Tibial nerve (tissue), 4 donors: ENCODE measurements at regions not wholly inside any gene's neighbourhood (a gene's known extent, or its start where the extent isn't known, plus 50 kb on each side); places are given as distances from the start of the nearest gene placed in this dataset.
A peak's percentile ranks its signal among the peaks of the same experiment; 100 is the strongest.

Experiments
- DNase-seq, 2 donors: peaks; one replicate each; pipeline ENCODE4 v3.0.0-alpha.2; 2019; ENCODE audit warnings: low spot score in 2 of 2
- H3K27ac ChIP-seq, 4 donors: fragments of 200-600 bp; sonication (generic) in 3 of 4; one replicate each; pipeline ENCODE4 v1.5.1; 2017 to 2019; ENCODE audit warnings: mild to moderate bottlenecking in 1 of 4
- H3K27me3 ChIP-seq, 2 donors: fragments of 200-600 bp; sonication (generic) in 1 of 2; one replicate each; pipeline versions ENCODE4 v1.5.1 to v1.6.0; 2017 to 2019
- H3K36me3 ChIP-seq, 3 donors: fragments of 200-600 bp; sonication (generic); one replicate each; pipeline ENCODE4 v1.5.1; 2018 to 2019
- H3K4me1 ChIP-seq, 4 donors: fragments of 200-600 bp; sonication (generic) in 3 of 4; one replicate each; pipeline ENCODE4 v1.5.1; 2017 to 2019
- H3K4me3 ChIP-seq, 4 donors: fragments of 200-600 bp; sonication (generic) in 3 of 4; one replicate each; pipeline ENCODE4 v1.5.1; 2017 to 2019; ENCODE audit warnings: mild to moderate bottlenecking in 1 of 4, moderate library complexity in 1 of 4
- H3K9me3 ChIP-seq, 4 donors: fragments of 200-600 bp; sonication (generic) in 3 of 4; one replicate each; pipeline ENCODE4 v1.5.1; 2017 to 2019
- EP300 ChIP-seq, 2 donors: sonication (generic); formaldehyde crosslinking; IDR thresholded peaks; one replicate each; pipeline ENCODE4 v1.6.1; 2017; ENCODE audit warnings: antibody characterized with exemption in 2 of 2, mild to moderate bottlenecking in 1 of 2
- POLR2A ChIP-seq, 2 donors: fragments of 450-650 bp; IDR thresholded peaks; one replicate each; pipeline ENCODE4 v1.6.1; 2017; ENCODE audit warnings: antibody characterized with exemption in 2 of 2, mild to moderate bottlenecking in 2 of 2, moderate library complexity in 2 of 2
- WGBS, 2 donors: methylation state at CpG; one replicate each; pipeline ENCODE4 v1.1.5; 2018; 5-methylcytosine and 5-hydroxymethylcytosine counted together
- TF ChIP-seq, protein P1 (sequence below), 5 experiments: fragments of 200-600 bp in 3 of 5; fragments of 450-650 bp in 2 of 5; sonication (generic) in 3 of 5; IDR thresholded peaks; one replicate each; pipeline ENCODE4 v1.5.1; 2016 to 2019; ENCODE audit warnings: antibody characterized with exemption in 5 of 5, mild to moderate bottlenecking in 3 of 5, moderate library complexity in 2 of 5

DNA sequence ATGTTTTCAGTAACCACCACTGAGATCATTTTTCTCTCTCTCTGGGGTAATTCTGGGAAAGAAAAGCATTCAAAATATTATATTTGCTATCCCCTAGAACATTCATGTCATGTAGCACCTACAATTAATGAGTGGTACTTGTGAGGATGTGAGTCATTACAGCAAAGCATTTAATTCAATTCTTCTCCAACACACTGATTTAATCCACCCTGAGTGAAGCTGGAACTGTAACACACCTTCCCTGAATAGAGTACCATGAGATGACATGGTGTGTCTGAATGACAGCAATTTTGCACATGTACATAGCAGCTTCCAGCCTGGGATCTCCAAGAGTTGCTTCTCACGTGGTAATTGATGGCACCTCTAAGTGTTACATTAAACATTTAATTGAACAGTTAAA is 207.1 kb upstream of the SLC14A2 start:
- Histone ChIP-seq H3K4me3 (no peak overlapping the region), H3K4me1 (no peaks in the 10 kb centered on the region), H3K36me3 (no peaks in the 10 kb centered on the region), H3K27me3 (no peaks in the 10 kb centered on the region), H3K27ac (no peak overlapping the region), H3K9me3 (no peaks in the 10 kb centered on the region)
- TF ChIP-seq POLR2A (IDR thresholded peaks at IDR 0.05) = no peak
- TF ChIP-seq, protein P1, sequence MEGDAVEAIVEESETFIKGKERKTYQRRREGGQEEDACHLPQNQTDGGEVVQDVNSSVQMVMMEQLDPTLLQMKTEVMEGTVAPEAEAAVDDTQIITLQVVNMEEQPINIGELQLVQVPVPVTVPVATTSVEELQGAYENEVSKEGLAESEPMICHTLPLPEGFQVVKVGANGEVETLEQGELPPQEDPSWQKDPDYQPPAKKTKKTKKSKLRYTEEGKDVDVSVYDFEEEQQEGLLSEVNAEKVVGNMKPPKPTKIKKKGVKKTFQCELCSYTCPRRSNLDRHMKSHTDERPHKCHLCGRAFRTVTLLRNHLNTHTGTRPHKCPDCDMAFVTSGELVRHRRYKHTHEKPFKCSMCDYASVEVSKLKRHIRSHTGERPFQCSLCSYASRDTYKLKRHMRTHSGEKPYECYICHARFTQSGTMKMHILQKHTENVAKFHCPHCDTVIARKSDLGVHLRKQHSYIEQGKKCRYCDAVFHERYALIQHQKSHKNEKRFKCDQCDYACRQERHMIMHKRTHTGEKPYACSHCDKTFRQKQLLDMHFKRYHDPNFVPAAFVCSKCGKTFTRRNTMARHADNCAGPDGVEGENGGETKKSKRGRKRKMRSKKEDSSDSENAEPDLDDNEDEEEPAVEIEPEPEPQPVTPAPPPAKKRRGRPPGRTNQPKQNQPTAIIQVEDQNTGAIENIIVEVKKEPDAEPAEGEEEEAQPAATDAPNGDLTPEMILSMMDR (IDR thresholded peaks at IDR 0.05) = no peak
- TF ChIP-seq EP300 (IDR thresholded peaks at IDR 0.05) = no peak
- no peak for DNase-seq
- WGBS, 2 donors = 82 to 87% methylated on average over 1 of the region's 1 CpG

DNA sequence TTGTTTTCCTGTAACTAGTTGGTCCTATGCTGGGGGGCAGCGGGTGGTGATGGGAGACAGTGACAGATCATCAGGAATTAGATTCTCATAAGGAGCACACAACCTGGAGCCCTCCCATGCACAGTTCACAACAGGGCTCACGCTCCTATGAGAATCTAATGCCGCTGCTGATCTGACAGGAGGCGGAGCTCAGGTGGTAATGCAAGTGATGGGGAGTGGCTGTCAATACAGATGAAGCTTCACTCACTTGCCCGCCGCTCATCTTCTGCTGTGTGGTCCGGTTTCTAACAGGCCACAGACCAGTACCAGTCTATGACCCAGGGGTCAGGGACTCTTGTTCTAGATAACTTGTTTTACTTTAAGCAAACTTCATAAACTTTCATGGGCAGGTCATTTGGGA is 205.3 kb upstream of the SLC14A2 start:
- H3K36me3 ChIP-seq = no peaks in the 10 kb centered on the region
- no peak for TF ChIP-seq EP300 (IDR thresholded peaks at IDR 0.05)
- no peaks in the 10 kb centered on the region for H3K27me3 ChIP-seq
- WGBS, 2 donors = 96 to 98% methylated on average over 7 of the region's 7 CpGs
- no peak for DNase-seq
- H3K4me1 ChIP-seq = no peaks in the 10 kb centered on the region
- no peak overlapping the region for H3K4me3 ChIP-seq
- no peaks in the 10 kb centered on the region for H3K9me3 ChIP-seq
- H3K27ac ChIP-seq = no peak overlapping the region

DNA sequence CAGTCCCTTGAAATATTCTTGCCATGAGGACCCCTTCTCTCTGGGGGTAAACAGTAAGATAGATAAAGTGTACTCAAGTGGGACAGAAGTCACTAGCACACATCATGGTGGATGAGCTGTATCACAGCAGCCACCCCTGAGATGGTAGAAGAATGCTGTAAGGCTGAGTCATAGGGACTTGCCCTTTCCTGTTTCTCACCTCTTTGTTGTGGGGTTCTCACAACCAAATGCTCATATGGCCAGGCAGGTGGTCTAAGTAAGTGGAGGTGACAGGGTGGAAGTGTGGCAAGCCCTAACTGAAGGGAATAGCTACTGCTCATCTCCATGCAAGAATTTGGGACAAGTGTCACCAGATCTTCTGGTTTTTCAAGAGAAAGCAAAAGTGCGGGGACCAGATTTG is 202.7 kb upstream of the SLC14A2 start:
- Histone ChIP-seq H3K36me3 (no peaks in the 10 kb centered on the region), H3K4me1 (no peaks in the 10 kb centered on the region), H3K9me3 (no peaks in the 10 kb centered on the region), H3K27ac (peak overlapping the region in 2 of 4 donors; percentile 15 to 40), H3K27me3 (no peaks in the 10 kb centered on the region), H3K4me3 (no peak overlapping the region)
- WGBS, 2 donors = 90 to 95% methylated on average over 1 of the region's 1 CpG
- DNase-seq = no peak
- TF ChIP-seq EP300 (IDR thresholded peaks at IDR 0.05) (no peak), POLR2A (IDR thresholded peaks at IDR 0.05) (no peak)
- TF ChIP-seq, protein P1 (IDR thresholded peaks at IDR 0.05) = no peak

DNA sequence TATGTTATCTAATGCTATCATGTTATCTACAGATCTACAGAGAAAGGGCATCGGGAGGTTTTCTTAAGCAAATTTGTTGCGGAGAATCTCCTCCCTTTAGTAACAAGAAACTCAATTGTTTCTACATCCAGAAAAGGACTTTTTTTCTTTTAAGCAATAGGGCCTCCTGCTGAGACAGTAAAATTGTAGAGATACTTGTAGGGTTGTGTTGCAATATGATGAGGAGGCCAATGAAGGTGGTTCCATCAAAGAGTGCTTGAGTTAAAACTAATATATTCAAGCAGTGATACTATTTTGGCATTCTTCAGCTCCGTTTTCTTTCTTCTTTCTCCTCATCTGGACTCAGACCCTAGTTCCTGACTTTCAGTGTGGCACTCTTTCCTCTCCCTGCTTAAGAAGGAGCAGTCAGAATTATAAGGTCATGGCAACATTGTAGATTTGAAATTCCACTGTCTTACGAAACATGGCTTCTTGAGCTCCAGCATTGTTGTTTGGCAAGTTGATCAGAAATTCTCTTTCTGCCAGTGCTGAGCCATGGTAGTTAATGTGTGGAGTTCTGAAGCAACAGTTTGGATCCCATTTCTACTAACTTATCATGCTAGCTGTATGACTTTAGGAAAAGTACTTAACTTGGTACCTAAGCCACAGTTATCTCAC is 202.0 kb upstream of the SLC14A2 start:
- 69 to 79% methylated on average over 4 of the region's 4 CpGs for WGBS, 2 donors
- Histone ChIP-seq H3K36me3 (no peaks in the 10 kb centered on the region), H3K27me3 (no peaks in the 10 kb centered on the region), H3K27ac (peak overlapping the region in 1 of 4 donors; percentile 40), H3K4me3 (no peak overlapping the region), H3K4me1 (no peaks in the 10 kb centered on the region), H3K9me3 (no peaks in the 10 kb centered on the region)
- peak in 1 of 2 donors; percentile 24 for DNase-seq
- TF ChIP-seq, protein P1 (IDR thresholded peaks at IDR 0.05) = no peak
- TF ChIP-seq EP300 (IDR thresholded peaks at IDR 0.05) = peak in 1 of 2 donors; percentile 68

DNA sequence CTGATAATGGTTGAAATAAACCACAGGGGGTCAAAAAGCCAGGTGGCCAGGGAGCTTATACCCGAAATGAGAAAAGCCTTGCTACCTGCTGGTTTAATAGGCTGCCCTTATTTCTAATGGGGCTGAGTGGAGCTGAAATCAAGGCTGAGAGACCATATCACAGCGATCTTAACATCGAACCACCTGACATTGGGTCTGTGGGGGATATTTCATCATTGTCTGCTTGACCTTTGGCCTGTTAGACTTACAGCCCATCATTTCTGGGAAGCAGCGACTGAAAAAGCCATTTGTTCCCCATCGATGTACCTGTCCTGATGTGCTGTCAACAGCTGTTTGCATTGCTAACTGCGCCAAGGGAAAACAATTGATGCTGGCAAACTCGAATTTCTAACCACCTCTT is 199.7 kb upstream of the SLC14A2 start:
- no peaks in the 10 kb centered on the region for H3K4me1 ChIP-seq
- H3K36me3 ChIP-seq = no peaks in the 10 kb centered on the region
- H3K4me3 ChIP-seq = no peak overlapping the region
- H3K27ac ChIP-seq = no peak overlapping the region
- DNase-seq = no peak
- 56 to 63% methylated on average over 7 of the region's 7 CpGs for WGBS, 2 donors
- TF ChIP-seq EP300 (IDR thresholded peaks at IDR 0.05) (no peak), POLR2A (IDR thresholded peaks at IDR 0.05) (no peak)
- TF ChIP-seq, protein P1 (IDR thresholded peaks at IDR 0.05) = no peak
- no peaks in the 10 kb centered on the region for H3K27me3 ChIP-seq
- no peaks in the 10 kb centered on the region for H3K9me3 ChIP-seq

DNA sequence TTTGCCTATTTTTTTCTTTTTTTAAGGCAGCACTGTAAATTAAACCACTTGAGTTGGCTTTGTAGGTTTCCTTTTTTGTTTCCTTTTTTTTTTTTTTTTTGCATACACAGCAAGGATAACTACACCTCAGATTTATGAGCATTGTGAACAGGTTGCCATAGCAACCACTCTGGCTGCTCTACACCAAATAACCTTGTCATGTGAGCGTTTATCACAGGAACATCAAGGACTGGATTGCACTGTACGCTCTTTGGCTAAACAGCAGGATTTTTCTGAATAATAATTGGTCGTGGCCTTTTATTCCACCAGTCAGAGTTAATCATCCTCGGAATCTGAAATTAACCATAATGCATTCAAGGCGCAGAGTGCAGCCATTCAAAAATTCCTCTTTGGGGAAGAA is 199.1 kb upstream of the SLC14A2 start:
- H3K27me3 ChIP-seq = no peaks in the 10 kb centered on the region
- H3K9me3 ChIP-seq = no peaks in the 10 kb centered on the region
- H3K27ac ChIP-seq = no peak overlapping the region
- DNase-seq = no peak
- TF ChIP-seq POLR2A (IDR thresholded peaks at IDR 0.05) (no peak), EP300 (IDR thresholded peaks at IDR 0.05) (no peak)
- TF ChIP-seq, protein P1 (IDR thresholded peaks at IDR 0.05) = no peak
- H3K4me3 ChIP-seq = no peak overlapping the region
- H3K4me1 ChIP-seq = no peaks in the 10 kb centered on the region
- no peaks in the 10 kb centered on the region for H3K36me3 ChIP-seq
- 46 to 48% methylated on average over 5 of the region's 5 CpGs for WGBS, 2 donors
